Neural crest cell (in vitro differentiated cells): ENCODE measurements at regions not wholly inside any gene's neighbourhood (a gene's known extent, or its start where the extent isn't known, plus 50 kb on each side); places are given as distances from the start of the nearest gene placed in this dataset.

Source experiments
- DNase-seq: peaks from one replicate; pipeline ENCODE4 v3.0.0; 2021; ENCODE audit warnings: low read depth, mixed read lengths, low spot score
- H3K27ac Mint-ChIP-seq: one replicate; pipeline ENCODE4 v1.8.0; 2021; ENCODE audit warnings: mild to moderate bottlenecking, mixed read lengths; ENCODE audit not compliant: unreplicated experiment
- H3K27me3 Mint-ChIP-seq: 2 replicates; pipeline ENCODE4 v1.8.0; 2021; ENCODE audit warnings: low read depth, mild to moderate bottlenecking, mixed read lengths
- H3K36me3 Mint-ChIP-seq: 2 replicates; pipeline ENCODE4 v1.8.0; 2021; ENCODE audit warnings: low read depth, mild to moderate bottlenecking, mixed read lengths
- H3K4me1 Mint-ChIP-seq: 2 replicates; pipeline ENCODE4 v1.8.0; 2021; ENCODE audit warnings: mixed read lengths
- H3K4me3 Mint-ChIP-seq: one replicate; pipeline ENCODE4 v1.8.0; 2021; ENCODE audit warnings: mild to moderate bottlenecking, mixed read lengths
- H3K9me3 Mint-ChIP-seq: 2 replicates; pipeline ENCODE4 v1.8.0; 2021; ENCODE audit warnings: mixed read lengths
- TF ChIP-seq, protein P1 (sequence below): fragments of 200-600 bp; sonication (generic); conservative IDR thresholded peaks from 2 replicates; pipeline ENCODE4 v1.5.0; 2021; ENCODE audit warnings: antibody characterized with exemption, mild to moderate bottlenecking

DNA sequence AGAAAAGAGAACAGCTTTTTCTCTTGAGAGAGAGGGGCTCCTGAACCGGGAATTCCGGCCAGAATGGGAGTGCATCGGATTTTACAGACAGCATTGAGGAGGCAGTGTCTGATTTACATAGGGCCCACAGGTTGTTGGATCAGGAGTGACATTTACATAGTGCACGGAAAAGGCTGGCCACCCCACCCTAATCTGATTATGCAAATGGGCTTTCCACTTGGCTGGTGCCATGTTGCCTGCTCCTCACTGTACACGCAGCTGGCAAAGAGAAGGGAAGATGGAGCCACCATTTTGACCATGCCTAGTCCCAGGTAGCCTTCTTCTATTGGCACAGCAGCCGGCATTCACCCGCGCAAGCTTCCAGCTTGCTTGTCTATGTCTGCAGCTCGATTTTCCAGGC, 77.5 kb upstream of the FAM171A1 start:
- Mint-ChIP-seq H3K36me3 (no peaks in the 10 kb centered on the region), H3K27me3 (no peaks in the 10 kb centered on the region), H3K4me3 (no peak overlapping the region), H3K4me1 (peaks cover 22% of the 10 kb centered on the region), H3K9me3 (no peaks in the 10 kb centered on the region), H3K27ac (no peak overlapping the region)
- no peak for DNase-seq
- TF ChIP-seq, protein P1, sequence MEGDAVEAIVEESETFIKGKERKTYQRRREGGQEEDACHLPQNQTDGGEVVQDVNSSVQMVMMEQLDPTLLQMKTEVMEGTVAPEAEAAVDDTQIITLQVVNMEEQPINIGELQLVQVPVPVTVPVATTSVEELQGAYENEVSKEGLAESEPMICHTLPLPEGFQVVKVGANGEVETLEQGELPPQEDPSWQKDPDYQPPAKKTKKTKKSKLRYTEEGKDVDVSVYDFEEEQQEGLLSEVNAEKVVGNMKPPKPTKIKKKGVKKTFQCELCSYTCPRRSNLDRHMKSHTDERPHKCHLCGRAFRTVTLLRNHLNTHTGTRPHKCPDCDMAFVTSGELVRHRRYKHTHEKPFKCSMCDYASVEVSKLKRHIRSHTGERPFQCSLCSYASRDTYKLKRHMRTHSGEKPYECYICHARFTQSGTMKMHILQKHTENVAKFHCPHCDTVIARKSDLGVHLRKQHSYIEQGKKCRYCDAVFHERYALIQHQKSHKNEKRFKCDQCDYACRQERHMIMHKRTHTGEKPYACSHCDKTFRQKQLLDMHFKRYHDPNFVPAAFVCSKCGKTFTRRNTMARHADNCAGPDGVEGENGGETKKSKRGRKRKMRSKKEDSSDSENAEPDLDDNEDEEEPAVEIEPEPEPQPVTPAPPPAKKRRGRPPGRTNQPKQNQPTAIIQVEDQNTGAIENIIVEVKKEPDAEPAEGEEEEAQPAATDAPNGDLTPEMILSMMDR = no peak

DNA sequence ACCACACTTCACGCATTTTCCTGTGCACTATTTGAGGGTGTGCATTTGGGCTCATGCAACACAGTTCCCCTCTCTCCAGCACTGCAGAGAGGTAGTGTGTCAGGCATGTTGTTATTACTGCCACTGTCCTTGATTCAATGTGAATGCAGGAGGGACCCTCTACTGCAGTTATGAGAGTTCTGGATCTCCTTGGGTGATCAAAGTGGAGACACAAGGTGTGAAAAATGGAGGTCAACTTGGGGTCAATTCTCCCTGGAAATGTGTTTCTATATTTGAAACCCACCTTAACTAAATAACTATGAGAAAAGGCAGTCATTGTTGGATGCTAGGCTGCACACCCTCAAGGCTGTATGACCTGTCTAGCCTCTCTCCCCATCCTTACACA, 73.9 kb upstream of the FAM171A1 start:
- Mint-ChIP-seq H3K4me3 (no peak overlapping the region), H3K36me3 (no peaks in the 10 kb centered on the region), H3K4me1 (peaks cover 15% of the 10 kb centered on the region), H3K27me3 (no peaks in the 10 kb centered on the region), H3K27ac (no peak overlapping the region), H3K9me3 (no peaks in the 10 kb centered on the region)
- DNase-seq = no peak
- TF ChIP-seq, protein P1 = no peak

DNA sequence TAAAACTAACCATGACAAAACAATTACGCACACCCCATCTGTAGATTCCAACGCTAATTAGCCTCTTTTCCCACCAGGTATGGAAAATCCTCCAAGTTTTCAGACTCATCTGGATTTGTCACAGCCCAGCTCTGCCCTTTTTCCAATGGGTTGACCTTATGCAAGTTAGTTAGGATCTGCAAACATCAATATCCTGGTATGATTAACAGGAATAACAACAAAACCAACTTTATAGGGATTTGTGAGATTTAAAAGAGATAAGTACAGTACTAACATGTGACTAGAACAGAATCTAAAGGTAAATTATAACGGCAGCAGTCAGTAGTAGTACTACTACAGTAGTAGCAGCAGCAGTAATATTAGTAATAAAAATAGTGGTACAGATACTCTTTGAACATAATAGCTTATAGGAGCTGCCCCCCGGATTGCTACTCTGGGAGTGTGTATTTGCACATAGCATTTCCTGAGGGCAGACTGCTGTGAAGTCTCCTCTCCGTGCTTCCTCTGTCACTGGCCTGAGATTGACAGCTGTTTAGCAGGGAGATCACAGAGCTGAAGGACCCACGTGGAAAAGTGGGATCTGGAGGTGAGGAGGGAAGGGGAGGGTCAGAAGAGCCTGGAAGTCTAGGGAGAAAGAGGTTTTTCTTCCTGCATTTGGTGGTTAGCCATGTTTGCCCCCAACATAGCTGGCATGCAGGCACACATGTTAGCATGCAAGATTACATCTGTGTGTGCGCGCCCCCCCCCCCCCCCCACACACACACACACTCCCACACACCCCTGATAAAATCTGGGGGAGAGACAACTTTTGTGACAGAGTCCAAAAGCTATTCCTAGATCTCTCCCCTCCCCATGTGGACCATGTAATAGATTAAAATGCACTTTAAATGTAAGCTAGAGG, 73.3 kb upstream of the FAM171A1 start:
- TF ChIP-seq, protein P1 = no peak
- no peaks in the 10 kb centered on the region for H3K9me3 Mint-ChIP-seq
- no peak overlapping the region for H3K4me3 Mint-ChIP-seq
- H3K4me1 Mint-ChIP-seq = peaks cover 20% of the 10 kb centered on the region
- H3K36me3 Mint-ChIP-seq = no peaks in the 10 kb centered on the region
- no peak overlapping the region for H3K27ac Mint-ChIP-seq
- no peaks in the 10 kb centered on the region for H3K27me3 Mint-ChIP-seq
- DNase-seq = no peak

DNA sequence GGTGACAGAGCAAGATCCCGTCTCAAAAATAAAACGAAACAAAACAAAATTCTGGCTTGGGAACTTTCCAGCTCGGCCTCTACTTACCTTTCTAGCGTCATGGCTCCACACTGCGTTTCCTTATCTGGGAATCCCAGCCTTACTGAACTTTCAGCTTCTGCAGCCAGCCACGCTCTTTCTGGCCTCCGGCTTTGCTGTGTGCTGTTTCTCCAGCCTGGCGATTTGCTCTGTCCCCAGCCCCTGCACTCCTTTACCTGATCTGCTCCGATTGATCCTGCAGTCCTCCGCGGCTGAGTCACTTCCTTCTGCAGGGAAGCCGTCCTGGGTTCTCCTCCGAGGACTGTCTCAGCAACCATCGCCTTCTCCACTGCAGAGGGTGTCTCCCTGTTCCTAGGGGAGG, 71.0 kb upstream of the FAM171A1 start:
- no peaks in the 10 kb centered on the region for H3K27me3 Mint-ChIP-seq
- H3K9me3 Mint-ChIP-seq = no peaks in the 10 kb centered on the region
- H3K27ac Mint-ChIP-seq = no peak overlapping the region
- no peaks in the 10 kb centered on the region for H3K36me3 Mint-ChIP-seq
- no peak overlapping the region for H3K4me3 Mint-ChIP-seq
- TF ChIP-seq, protein P1 = no peak
- DNase-seq = no peak
- peaks cover 23% of the 10 kb centered on the region for H3K4me1 Mint-ChIP-seq

DNA sequence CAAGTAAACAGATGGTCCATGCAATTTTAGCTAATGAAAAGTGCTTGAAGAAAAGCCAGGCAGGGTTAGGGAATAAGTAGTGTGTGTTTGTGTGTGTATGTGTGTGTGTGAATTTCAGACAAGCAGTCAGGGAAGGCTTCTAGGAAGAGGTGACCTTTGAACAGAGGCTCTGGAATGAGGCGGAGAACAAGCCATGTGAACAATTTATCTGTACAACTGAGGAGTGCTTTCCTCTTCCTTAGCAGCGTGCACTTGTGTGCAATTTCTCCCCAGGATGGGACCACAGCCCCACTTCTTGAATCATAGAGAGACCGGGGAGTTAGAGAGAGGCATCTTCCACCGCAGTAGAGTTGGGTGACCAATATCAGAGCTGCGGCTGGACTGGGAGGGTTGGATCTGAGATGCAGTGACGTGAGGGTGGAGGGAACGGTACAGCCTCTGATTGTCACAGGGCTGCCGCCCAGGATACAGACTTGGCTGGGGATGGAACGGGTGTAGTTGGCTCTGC, 69.2 kb upstream of the FAM171A1 start:
- Mint-ChIP-seq H3K4me1 (peaks cover 23% of the 10 kb centered on the region), H3K4me3 (no peak overlapping the region), H3K36me3 (no peaks in the 10 kb centered on the region), H3K9me3 (no peaks in the 10 kb centered on the region), H3K27ac (no peak overlapping the region), H3K27me3 (no peaks in the 10 kb centered on the region)
- DNase-seq = no peak
- TF ChIP-seq, protein P1 = no peak
